DOHH2 (cell line): ENCODE measurements at regions not wholly inside any gene's neighbourhood (a gene's known extent, or its start where the extent isn't known, plus 50 kb on each side); places are given as distances from the start of the nearest gene placed in this dataset.

Source experiments
- H3F3A ChIP-seq: fragments of 200-600 bp; sonication (generic), shearing (Covaris generic); 2 replicates; pipeline ENCODE4 v1.6.0; 2016; ENCODE audit warnings: antibody characterized with exemption, mild to moderate bottlenecking; ENCODE audit not compliant: control insufficient read depth, insufficient read depth
- H3K27ac ChIP-seq: fragments of 200-600 bp; sonication (generic); 2 replicates; pipeline ENCODE4 v1.5.1; 2014; ENCODE audit warnings: low read depth, mild to moderate bottlenecking, low read length, moderate library complexity
- H3K27me3 ChIP-seq: fragments of 200-600 bp; sonication (generic); 2 replicates; pipeline ENCODE4 v1.6.1; 2014; ENCODE audit warnings: mild to moderate bottlenecking, low read length, mixed read lengths; ENCODE audit not compliant: control insufficient read depth
- H3K36me3 ChIP-seq: fragments of 200-600 bp; sonication (generic); 2 replicates; pipeline ENCODE4 v1.6.1; 2014; ENCODE audit warnings: mild to moderate bottlenecking, low read length, moderate library complexity, mixed read lengths; ENCODE audit not compliant: control insufficient read depth
- H3K4me1 ChIP-seq: fragments of 200-600 bp; sonication (generic); 2 replicates; pipeline ENCODE4 v1.6.1; 2014; ENCODE audit warnings: mild to moderate bottlenecking, low read length, mixed read lengths; ENCODE audit not compliant: control insufficient read depth
- H3K4me2 ChIP-seq: fragments of 200-600 bp; sonication (generic); 2 replicates; pipeline ENCODE4 v1.6.0; 2014; ENCODE audit warnings: mild to moderate bottlenecking, low read length, moderate library complexity
- H3K4me3 ChIP-seq: fragments of 200-600 bp; sonication (generic); 2 replicates; pipeline ENCODE4 v1.5.1; 2014; ENCODE audit warnings: mild to moderate bottlenecking, low read length, mixed read lengths
- H3K79me2 ChIP-seq: fragments of 200-600 bp; sonication (generic); 2 replicates; pipeline ENCODE4 v1.6.1; 2014; ENCODE audit warnings: mild to moderate bottlenecking, low read length, mixed read lengths; ENCODE audit not compliant: control insufficient read depth
- H3K9me2 ChIP-seq: fragments of 200-600 bp; sonication (generic); replicated peaks from 2 replicates; pipeline ENCODE4 v1.6.1; 2014; ENCODE audit warnings: mild to moderate bottlenecking, low read length, mixed read lengths; ENCODE audit not compliant: control insufficient read depth
- H3K9me3 ChIP-seq: fragments of 200-600 bp; sonication (generic); 2 replicates; pipeline ENCODE4 v1.6.1; 2014; ENCODE audit warnings: antibody characterized with exemption, low read length, mixed read lengths; ENCODE audit not compliant: control insufficient read depth, insufficient read depth
- H4K20me1 ChIP-seq: fragments of 200-600 bp; sonication (generic); 2 replicates; pipeline ENCODE4 v1.6.0; 2014; ENCODE audit warnings: low read depth, mild to moderate bottlenecking, antibody characterized with exemption, low read length, moderate library complexity; ENCODE audit not compliant: control insufficient read depth, insufficient read depth
- EZH2phosphoT487 ChIP-seq: fragments of 200-600 bp; sonication (generic); IDR thresholded peaks from 2 replicates; pipeline ENCODE4 v1.6.1; 2017; ENCODE audit warnings: borderline replicate concordance, mild to moderate bottlenecking, antibody characterized with exemption, low read length, moderate library complexity, mixed read lengths
- TF ChIP-seq, protein P1 (sequence below): fragments of 200-600 bp; sonication (generic); IDR thresholded peaks from one replicate; pipeline ENCODE4 v1.5.1; 2014; ENCODE audit warnings: antibody characterized with exemption, mild to moderate bottlenecking, low read depth, low read length; ENCODE audit not compliant: poor library complexity, severe bottlenecking

DNA sequence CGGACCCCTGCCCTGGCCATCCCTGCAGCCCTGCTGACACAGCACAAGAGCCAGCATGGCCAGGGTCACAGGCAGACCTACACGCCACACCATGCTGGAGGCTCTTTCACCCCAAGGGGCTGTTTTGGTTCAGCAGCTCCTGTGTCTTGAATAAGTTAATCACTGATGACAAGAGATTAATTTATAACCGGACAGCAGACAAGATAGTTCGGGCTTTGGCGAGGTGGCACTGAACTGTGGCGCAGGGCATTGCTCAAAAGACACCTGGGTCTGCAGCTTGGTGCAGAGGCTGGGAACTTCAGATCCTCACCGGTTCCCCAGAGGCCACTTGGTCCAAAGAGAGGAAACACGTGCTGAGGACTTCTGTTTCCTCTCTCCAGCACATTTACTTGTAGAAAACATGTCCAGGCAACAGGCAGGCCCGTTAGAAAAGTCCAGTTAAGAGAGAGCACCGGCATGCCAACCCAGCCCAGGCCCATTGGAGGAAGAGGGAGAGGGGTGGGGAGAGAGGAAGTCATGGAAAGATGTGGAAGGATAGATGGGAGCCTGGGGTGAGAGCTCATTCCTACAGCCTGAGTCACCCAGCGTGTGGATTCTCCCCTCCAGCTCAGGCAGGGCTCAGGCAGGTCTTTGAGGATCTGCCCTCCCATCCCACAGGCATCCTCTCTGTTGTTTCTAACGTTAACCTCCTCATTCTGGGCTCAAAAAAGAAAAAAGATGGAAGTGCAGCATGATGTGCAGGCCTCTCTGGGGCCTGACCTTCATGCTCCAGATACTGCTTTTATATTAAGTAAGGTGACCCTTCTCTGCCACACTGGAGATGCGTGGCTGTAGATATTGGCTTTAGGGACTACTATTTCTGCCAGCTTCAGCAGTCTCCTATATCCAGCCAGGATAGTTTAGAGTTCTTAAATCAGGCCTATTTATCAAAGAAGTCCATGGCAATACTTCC, 80.0 kb upstream of the HNF1B start:
- TF ChIP-seq, protein P1, sequence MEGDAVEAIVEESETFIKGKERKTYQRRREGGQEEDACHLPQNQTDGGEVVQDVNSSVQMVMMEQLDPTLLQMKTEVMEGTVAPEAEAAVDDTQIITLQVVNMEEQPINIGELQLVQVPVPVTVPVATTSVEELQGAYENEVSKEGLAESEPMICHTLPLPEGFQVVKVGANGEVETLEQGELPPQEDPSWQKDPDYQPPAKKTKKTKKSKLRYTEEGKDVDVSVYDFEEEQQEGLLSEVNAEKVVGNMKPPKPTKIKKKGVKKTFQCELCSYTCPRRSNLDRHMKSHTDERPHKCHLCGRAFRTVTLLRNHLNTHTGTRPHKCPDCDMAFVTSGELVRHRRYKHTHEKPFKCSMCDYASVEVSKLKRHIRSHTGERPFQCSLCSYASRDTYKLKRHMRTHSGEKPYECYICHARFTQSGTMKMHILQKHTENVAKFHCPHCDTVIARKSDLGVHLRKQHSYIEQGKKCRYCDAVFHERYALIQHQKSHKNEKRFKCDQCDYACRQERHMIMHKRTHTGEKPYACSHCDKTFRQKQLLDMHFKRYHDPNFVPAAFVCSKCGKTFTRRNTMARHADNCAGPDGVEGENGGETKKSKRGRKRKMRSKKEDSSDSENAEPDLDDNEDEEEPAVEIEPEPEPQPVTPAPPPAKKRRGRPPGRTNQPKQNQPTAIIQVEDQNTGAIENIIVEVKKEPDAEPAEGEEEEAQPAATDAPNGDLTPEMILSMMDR = no peak
- TF ChIP-seq EZH2phosphoT487 = no peak
- no peaks in the 10 kb centered on the region for H3K36me3 ChIP-seq
- no peaks in the 10 kb centered on the region for H3K9me2 ChIP-seq
- no peaks in the 10 kb centered on the region for H4K20me1 ChIP-seq
- peak overlapping the region; percentile 64 for H3K27ac ChIP-seq
- H3K79me2 ChIP-seq = no peaks in the 10 kb centered on the region
- peak overlapping the region; percentile 47 for H3K4me2 ChIP-seq
- H3F3A ChIP-seq = peaks cover 33% of the 10 kb centered on the region
- no peaks in the 10 kb centered on the region for H3K9me3 ChIP-seq
- no peaks in the 10 kb centered on the region for H3K27me3 ChIP-seq
- H3K4me3 ChIP-seq = peak overlapping the region; percentile 1; the same call in 1 of the 2 replicates
- peaks cover 91% of the 10 kb centered on the region for H3K4me1 ChIP-seq

DNA sequence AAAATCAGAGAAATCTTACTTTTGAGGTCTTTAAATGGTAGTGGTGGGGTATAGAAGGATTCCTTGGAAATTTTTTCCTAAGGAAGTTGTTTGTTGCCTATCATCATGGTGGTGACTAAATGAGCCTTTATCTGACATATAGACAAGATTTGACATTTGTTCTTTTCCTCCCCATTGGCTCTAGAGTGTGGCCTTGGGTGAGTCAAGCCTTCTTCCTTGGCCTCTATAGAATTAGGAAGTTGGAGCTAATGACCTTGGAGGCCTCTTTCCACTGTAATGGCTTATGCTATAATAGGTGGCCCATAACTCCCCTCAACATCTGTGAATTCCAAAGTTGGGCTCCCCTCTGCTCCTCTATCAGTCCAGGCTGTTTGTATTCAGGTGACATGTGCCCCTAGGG, 79.1 kb upstream of the HNF1B start:
- peak overlapping the region; percentile 64 for H3K27ac ChIP-seq
- H3K4me1 ChIP-seq = peaks cover 91% of the 10 kb centered on the region
- no peaks in the 10 kb centered on the region for H4K20me1 ChIP-seq
- H3K9me3 ChIP-seq = no peaks in the 10 kb centered on the region
- 0 out of 2 replicates have a peak overlapping the region, but pooled peaks have one; percentile 1 for H3K4me3 ChIP-seq
- no peaks in the 10 kb centered on the region for H3K27me3 ChIP-seq
- H3K36me3 ChIP-seq = no peaks in the 10 kb centered on the region
- peaks cover 27% of the 10 kb centered on the region for H3F3A ChIP-seq
- H3K4me2 ChIP-seq = peak overlapping the region; percentile 47
- no peak for TF ChIP-seq EZH2phosphoT487
- TF ChIP-seq, protein P1 = no peak
- H3K79me2 ChIP-seq = no peaks in the 10 kb centered on the region
- H3K9me2 ChIP-seq = no peaks in the 10 kb centered on the region

DNA sequence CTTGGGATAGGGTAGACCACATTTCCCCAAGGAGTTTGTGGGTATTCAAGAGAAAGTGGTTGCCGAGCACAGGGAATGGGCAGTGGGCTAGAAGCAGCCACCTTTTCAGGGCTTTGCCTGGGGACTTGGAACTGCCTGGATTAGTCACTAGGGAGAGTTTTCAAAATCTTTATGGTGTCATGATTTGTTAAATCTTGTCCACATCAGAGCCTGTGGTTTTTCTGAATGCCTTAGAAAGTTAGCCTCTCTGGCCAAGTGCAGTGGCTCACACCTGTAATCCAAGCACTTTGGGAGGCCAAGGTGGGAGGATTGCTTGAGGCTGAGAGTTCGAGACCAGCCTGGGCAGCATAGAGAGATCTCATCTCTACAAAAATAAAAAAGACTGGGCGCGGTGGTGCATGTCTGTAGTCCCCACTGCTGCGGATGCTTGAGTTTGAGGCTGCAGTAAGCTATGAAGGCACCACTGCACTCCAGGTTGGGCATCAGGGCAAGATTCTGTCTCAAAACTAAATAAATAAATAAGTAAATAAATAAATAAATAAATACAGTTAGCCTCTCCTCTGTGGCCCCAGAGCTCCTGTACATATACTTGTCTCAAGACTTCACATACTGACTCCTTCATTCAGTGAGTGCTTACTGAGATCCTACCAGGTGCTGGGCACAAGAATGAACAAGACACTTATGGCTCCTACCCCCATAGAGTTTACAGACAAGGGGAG, 76.3 kb upstream of the HNF1B start:
- Histone ChIP-seq H3F3A (peaks cover 20% of the 10 kb centered on the region), H3K9me3 (no peaks in the 10 kb centered on the region), H3K79me2 (no peaks in the 10 kb centered on the region), H3K4me1 (peaks cover 82% of the 10 kb centered on the region), H3K4me3 (peak overlapping the region; percentile 58), H3K27me3 (no peaks in the 10 kb centered on the region), H4K20me1 (no peaks in the 10 kb centered on the region), H3K36me3 (no peaks in the 10 kb centered on the region), H3K9me2 (no peaks in the 10 kb centered on the region), H3K27ac (peak overlapping the region; percentile 84), H3K4me2 (peak overlapping the region; percentile 88)
- TF ChIP-seq, protein P1 = no peak
- no peak for TF ChIP-seq EZH2phosphoT487
